GM19025 (cell line): ENCODE measurements at regions not wholly inside any gene's neighbourhood (a gene's known extent, or its start where the extent isn't known, plus 50 kb on each side); places are given as distances from the start of the nearest gene placed in this dataset.
"Not testable (repeated sequence)": the region's sequence is repeated elsewhere in the genome, so short reads cannot be mapped to it uniquely, and the experiment has no call there.

ENCODE experiments used
- ATAC-seq: cut with Tn5 transposase; IDR thresholded peaks from one replicate; pipeline ENCODE4 v1.9.1; 2021; ENCODE audit warnings: mild to moderate bottlenecking, low read depth, moderate library complexity; ENCODE audit not compliant: unreplicated experiment

- no peak for ATAC-seq
Observed at GRCh38 chr1:195766709-195767108, 841.5 kb downstream of the KCNT2 start.

- ATAC-seq: no peak
Observed at GRCh38 chr1:195765099-195765498, 843.1 kb downstream of the KCNT2 start.

GRCh38 chr1:195763907-195764374 lies 844.3 kb downstream of the KCNT2 start:
- no peak for ATAC-seq

GRCh38 chr1:195763146-195763906 lies 844.9 kb downstream of the KCNT2 start:
- no peak for ATAC-seq

- ATAC-seq: no peak
Observed at GRCh38 chr1:195761104-195761503, 847.1 kb downstream of the KCNT2 start.

- ATAC-seq: no peak
Observed at GRCh38 chr1:195756109-195756508, 852.1 kb downstream of the KCNT2 start.

- ATAC-seq: no peak
Observed at GRCh38 chr1:195754874-195755273, 853.4 kb downstream of the KCNT2 start.

- no peak for ATAC-seq
Observed at GRCh38 chr1:195754303-195754702, 853.9 kb downstream of the KCNT2 start.

GRCh38 chr1:195748969-195749368 lies 859.3 kb downstream of the KCNT2 start:
- ATAC-seq: no peak

- ATAC-seq: no peak
Observed at GRCh38 chr1:195745189-195746010, 862.8 kb downstream of the KCNT2 start.

GRCh38 chr1:195744256-195744655 lies 864.0 kb downstream of the KCNT2 start:
- ATAC-seq: no peak

GRCh38 chr1:195740862-195741261 lies 867.4 kb downstream of the KCNT2 start:
- ATAC-seq: no peak

GRCh38 chr1:195738966-195739650 lies 869.1 kb downstream of the KCNT2 start:
- no peak for ATAC-seq

GRCh38 chr1:195735140-195735539 lies 873.1 kb downstream of the KCNT2 start:
- no peak for ATAC-seq

GRCh38 chr1:195733826-195734225 lies 874.4 kb downstream of the KCNT2 start:
- no peak for ATAC-seq

- ATAC-seq: no peak
Observed at GRCh38 chr1:195733408-195733807, 874.8 kb downstream of the KCNT2 start.

- no peak for ATAC-seq
Observed at GRCh38 chr1:195731385-195731784, 876.9 kb downstream of the KCNT2 start.

- no peak for ATAC-seq
Observed at GRCh38 chr1:195723796-195724194, 884.4 kb downstream of the KCNT2 start.

GRCh38 chr1:195722852-195723795 lies 885.1 kb downstream of the KCNT2 start:
- ATAC-seq: not testable (repeated sequence)

- ATAC-seq: not testable (repeated sequence)
Observed at GRCh38 chr1:195722146-195722545, 886.1 kb downstream of the KCNT2 start.
